ENCODE measurements at regions not wholly inside any gene's neighbourhood (a gene's known extent, or its start where the extent isn't known, plus 50 kb on each side); places are given as distances from the start of the nearest gene placed in this dataset.

DNA sequence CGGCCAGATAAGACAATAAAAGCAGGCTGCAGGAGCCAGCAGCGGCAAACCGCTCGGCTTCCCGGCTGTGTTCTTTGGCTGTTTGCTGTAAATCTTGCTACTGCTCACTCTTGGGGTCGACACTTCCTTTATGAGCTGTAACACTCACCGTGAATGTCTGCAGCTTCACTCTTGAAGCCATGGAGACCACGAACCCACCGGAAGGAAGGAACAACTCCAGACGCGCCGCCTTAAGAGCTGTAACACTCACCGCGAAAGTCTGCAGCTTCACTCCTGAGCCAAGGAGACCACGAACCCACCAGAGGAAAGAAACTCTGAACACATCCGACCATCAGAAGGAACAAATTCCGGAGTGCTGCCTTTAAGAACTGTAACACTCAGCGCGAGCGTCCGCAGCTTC is 451.7 kb downstream of the AGTPBP1 start:
- no peak for DNase-seq (ENCODE audit: extremely low read depth, insufficient read length)

DNA sequence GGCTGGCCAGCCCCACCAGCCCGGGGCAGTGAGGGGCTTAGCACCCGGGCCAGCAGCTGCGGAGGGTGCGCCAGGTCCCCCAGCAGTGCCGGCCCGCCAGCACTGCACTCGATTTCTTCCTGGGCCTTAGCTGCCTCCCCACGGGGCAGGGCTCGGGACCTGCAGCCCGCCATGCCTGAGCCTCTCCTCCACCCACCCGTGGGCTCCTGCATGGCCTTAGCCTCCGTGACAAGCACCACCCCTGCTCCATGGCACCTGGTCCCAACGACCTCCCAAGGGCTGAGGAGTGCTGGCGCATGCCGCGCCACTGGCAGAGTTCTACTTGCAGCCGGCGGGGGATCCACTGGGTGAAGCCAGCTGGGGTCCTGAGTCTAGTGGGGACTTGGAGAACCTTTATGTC is 452.6 kb downstream of the AGTPBP1 start:
- Histone ChIP-seq H3K4me3 (replicated peaks; ENCODE audit: low read depth, low read length) (no peak overlapping the region), H3K27me3 (replicated peaks; ENCODE audit: control insufficient read depth, insufficient read depth, low read length) (peaks cover 1% of the 10 kb centered on the region), H3K36me3 (ENCODE audit: control insufficient read depth, insufficient read depth, low read length) (no peaks in the 10 kb centered on the region)
- TF ChIP-seq, protein P1, sequence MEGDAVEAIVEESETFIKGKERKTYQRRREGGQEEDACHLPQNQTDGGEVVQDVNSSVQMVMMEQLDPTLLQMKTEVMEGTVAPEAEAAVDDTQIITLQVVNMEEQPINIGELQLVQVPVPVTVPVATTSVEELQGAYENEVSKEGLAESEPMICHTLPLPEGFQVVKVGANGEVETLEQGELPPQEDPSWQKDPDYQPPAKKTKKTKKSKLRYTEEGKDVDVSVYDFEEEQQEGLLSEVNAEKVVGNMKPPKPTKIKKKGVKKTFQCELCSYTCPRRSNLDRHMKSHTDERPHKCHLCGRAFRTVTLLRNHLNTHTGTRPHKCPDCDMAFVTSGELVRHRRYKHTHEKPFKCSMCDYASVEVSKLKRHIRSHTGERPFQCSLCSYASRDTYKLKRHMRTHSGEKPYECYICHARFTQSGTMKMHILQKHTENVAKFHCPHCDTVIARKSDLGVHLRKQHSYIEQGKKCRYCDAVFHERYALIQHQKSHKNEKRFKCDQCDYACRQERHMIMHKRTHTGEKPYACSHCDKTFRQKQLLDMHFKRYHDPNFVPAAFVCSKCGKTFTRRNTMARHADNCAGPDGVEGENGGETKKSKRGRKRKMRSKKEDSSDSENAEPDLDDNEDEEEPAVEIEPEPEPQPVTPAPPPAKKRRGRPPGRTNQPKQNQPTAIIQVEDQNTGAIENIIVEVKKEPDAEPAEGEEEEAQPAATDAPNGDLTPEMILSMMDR (IDR thresholded peaks at IDR 0.05; ENCODE audit: insufficient read depth, low read length, poor library complexity, severe bottlenecking): no peak
- no peak for DNase-seq (ENCODE audit: extremely low read depth, insufficient read length)

More for the DNA sequence above, 451.7 kb downstream of the AGTPBP1 start:
- no peaks in the 10 kb centered on the region for H3K36me3 ChIP-seq (ENCODE audit: control insufficient read depth, insufficient read depth, low read length)
- TF ChIP-seq, protein P1 (IDR thresholded peaks at IDR 0.05; ENCODE audit: insufficient read depth, low read length, poor library complexity, severe bottlenecking): no peak
- peaks cover 1% of the 10 kb centered on the region for H3K27me3 ChIP-seq (replicated peaks; ENCODE audit: control insufficient read depth, insufficient read depth, low read length)
- H3K4me3 ChIP-seq (replicated peaks; ENCODE audit: low read depth, low read length): no peak overlapping the region

DNA sequence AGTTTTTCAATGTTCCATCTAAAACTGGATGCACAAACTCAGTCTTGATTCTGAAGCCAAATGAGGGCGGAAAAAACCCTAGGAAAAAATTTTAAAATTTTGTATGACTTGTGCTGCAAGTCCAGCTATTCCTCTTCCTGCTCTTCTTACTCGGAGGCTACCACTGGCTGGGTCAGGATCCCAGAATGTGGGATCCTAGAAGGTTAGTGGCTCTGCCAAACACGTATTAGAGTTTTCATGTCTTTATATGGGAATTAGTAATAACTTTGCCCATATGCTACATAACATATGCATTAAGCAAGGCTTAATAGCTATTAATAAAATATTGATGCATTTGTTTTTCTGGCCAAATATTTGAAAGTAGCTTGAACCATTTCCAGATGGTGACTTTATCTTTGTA is 458.3 kb downstream of the AGTPBP1 start:
- no peaks in the 10 kb centered on the region for H3K36me3 ChIP-seq (ENCODE audit: control insufficient read depth, insufficient read depth, low read length)
- H3K27me3 ChIP-seq (replicated peaks; ENCODE audit: control insufficient read depth, insufficient read depth, low read length): peaks cover 1% of the 10 kb centered on the region
- TF ChIP-seq, protein P1 (IDR thresholded peaks at IDR 0.05; ENCODE audit: insufficient read depth, low read length, poor library complexity, severe bottlenecking): no peak
- no peak overlapping the region for H3K4me3 ChIP-seq (replicated peaks; ENCODE audit: low read depth, low read length)
- DNase-seq (ENCODE audit: extremely low read depth, insufficient read length): no peak

DNA sequence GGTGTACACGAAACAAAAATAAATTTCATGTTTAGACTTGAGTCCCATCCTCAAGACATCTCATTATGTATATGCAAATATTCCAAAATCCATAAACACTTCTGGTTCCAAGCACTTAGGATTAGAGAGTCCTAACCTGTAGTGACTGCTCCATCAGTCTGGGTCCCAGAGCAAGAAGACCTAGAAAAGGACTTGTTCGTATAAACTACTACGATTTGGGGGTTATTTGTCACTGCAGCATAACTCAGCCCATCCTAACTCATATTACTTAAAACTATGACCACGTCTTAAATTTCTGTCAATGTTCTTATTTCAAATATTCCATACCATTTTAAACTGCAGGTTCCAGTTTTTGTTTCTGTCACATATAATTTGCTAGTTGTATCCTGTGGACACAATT is 463.0 kb downstream of the AGTPBP1 start:
- TF ChIP-seq, protein P1 (IDR thresholded peaks at IDR 0.05; ENCODE audit: insufficient read depth, low read length, poor library complexity, severe bottlenecking): no peak
- Histone ChIP-seq H3K27me3 (replicated peaks; ENCODE audit: control insufficient read depth, insufficient read depth, low read length) (no peaks in the 10 kb centered on the region; the same call in 1 of the 2 replicates), H3K4me3 (replicated peaks; ENCODE audit: low read depth, low read length) (no peak overlapping the region), H3K36me3 (ENCODE audit: control insufficient read depth, insufficient read depth, low read length) (no peaks in the 10 kb centered on the region)
- DNase-seq (ENCODE audit: extremely low read depth, insufficient read length): no peak

DNA sequence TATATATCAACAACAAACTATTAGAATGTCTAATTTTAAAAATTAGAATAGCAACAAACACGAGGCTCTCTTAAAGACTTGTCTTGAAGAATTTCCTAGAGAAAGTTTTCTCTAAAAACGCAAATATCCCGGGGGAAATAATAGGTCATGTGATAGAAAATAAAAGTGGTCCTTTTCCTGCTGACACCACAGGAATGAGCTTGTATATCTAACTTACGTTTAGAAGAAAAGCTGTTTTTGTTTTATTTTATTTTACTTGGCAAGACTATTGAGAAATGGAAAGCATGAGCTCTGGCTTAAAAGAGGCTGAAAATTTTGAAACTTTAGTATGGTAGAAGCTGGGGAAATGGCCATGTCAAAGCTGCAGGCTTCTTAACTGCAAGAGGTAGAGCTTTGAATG is 465.0 kb downstream of the AGTPBP1 start:
- Histone ChIP-seq H3K27me3 (replicated peaks; ENCODE audit: control insufficient read depth, insufficient read depth, low read length) (no peaks in the 10 kb centered on the region), H3K36me3 (ENCODE audit: control insufficient read depth, insufficient read depth, low read length) (no peaks in the 10 kb centered on the region), H3K4me3 (replicated peaks; ENCODE audit: low read depth, low read length) (no peak overlapping the region)
- DNase-seq (ENCODE audit: extremely low read depth, insufficient read length): no peak
- TF ChIP-seq, protein P1 (IDR thresholded peaks at IDR 0.05; ENCODE audit: insufficient read depth, low read length, poor library complexity, severe bottlenecking): no peak

DNA sequence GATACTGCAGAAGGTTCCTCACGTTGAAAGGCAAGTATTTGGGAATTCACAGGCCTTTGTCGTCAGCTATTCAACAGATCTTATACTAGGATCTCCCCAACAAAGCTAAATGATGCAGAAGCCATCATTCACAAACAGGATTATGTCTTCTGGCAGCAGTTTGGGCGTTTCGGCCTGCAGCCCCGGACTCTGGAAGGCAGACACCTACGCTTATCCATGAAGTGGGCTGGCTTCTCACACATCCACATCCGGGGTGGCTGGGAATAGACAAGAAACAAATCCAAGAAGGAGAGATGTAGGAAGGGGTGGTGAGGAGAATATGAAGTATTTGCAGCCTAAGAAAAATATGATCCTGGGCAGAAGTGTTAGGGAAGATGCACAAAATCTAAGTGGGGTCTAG is 471.9 kb downstream of the AGTPBP1 start:
- TF ChIP-seq, protein P1 (IDR thresholded peaks at IDR 0.05; ENCODE audit: insufficient read depth, low read length, poor library complexity, severe bottlenecking): no peak
- H3K4me3 ChIP-seq (replicated peaks; ENCODE audit: low read depth, low read length): no peak overlapping the region
- H3K27me3 ChIP-seq (replicated peaks; ENCODE audit: control insufficient read depth, insufficient read depth, low read length): no peaks in the 10 kb centered on the region; the same call in 1 of the 2 replicates
- DNase-seq (ENCODE audit: extremely low read depth, insufficient read length): no peak
- H3K36me3 ChIP-seq (ENCODE audit: control insufficient read depth, insufficient read depth, low read length): no peaks in the 10 kb centered on the region
